K562 (cell line): ENCODE measurements at regions not wholly inside any gene's neighbourhood (a gene's known extent, or its start where the extent isn't known, plus 50 kb on each side); places are given as distances from the start of the nearest gene placed in this dataset.

Source experiments
- ARID2 ChIP-seq: fragments of 450-650 bp; IDR thresholded peaks from 2 replicates; pipeline ENCODE4 v1.6.1; 2017; ENCODE audit warnings: antibody characterized with exemption, mild to moderate bottlenecking
- ARID3B ChIP-seq: fragments of 250-450 bp; sonication (Bioruptor Pico); IDR thresholded peaks from 2 replicates; pipeline ENCODE4 v1.4.0; 2020; ENCODE audit warnings: borderline replicate concordance
- CTCF ChIP-seq, 3 experiments: IDR thresholded peaks in 2 of 3; conservative IDR thresholded peaks in 1 of 3; 2 replicates each; pipeline ENCODE4 v1.5.1; 2011 to 2012; ENCODE audit warnings: low read length in 3 of 3, mild to moderate bottlenecking in 3 of 3, control low read depth in 2 of 3, improper control_type of control experiment in 1 of 3, inconsistent platforms in 1 of 3, low read depth in 1 of 3, mixed read lengths in 1 of 3, moderate library complexity in 1 of 3; ENCODE audit not compliant: insufficient read depth in 2 of 3
- EZH2 ChIP-seq: IDR thresholded peaks from 2 replicates; pipeline ENCODE4 v1.6.1; 2012; ENCODE audit warnings: low read depth, mild to moderate bottlenecking, inconsistent platforms, low read length, borderline replicate concordance
- GMEB1 ChIP-seq: fragments of 250-450 bp; sonication (Bioruptor Pico); IDR thresholded peaks from 2 replicates; pipeline ENCODE4 v1.4.0; 2020; ENCODE audit warnings: mild to moderate bottlenecking
- NCOA4 ChIP-seq: fragments of 450-650 bp; IDR thresholded peaks from 2 replicates; pipeline ENCODE4 v1.6.1; 2018; ENCODE audit warnings: mild to moderate bottlenecking; ENCODE audit not compliant: partially characterized antibody
- POLR2AphosphoS5 ChIP-seq: IDR thresholded peaks from 2 replicates; pipeline ENCODE4 v1.6.1; 2011; ENCODE audit warnings: mild to moderate bottlenecking, low read depth, low read length, moderate library complexity; ENCODE audit not compliant: control insufficient read depth, insufficient read depth
- SETDB1 ChIP-seq: IDR thresholded peaks from one replicate; pipeline ENCODE4 v1.6.1; 2012; ENCODE audit warnings: low read length, control low read depth, inconsistent platforms
- ZNF165 ChIP-seq: fragments of 250-450 bp; sonication (Bioruptor Pico); IDR thresholded peaks from 2 replicates; pipeline ENCODE4 v1.4.0; 2020; ENCODE audit warnings: borderline replicate concordance

- TF ChIP-seq EZH2 (no peak), SETDB1 (no peak), CTCF (IDR thresholded peaks at IDR 0.05 in 2 of 3, conservative IDR thresholded peaks at IDR 0.05 in 1 of 3; ENCODE audit: insufficient read depth in 2 of 3, low read depth in 1 of 3, low read length in 3 of 3) (no peak), NCOA4 (no peak), GMEB1 (CRISPR knock-in tag) (no peak), ARID2 (no peak), ZNF165 (CRISPR knock-in tag) (no peak), POLR2AphosphoS5 (no peak), ARID3B (CRISPR knock-in tag) (no peak)
These were observed 280.1 kb downstream of the PREX1 start for GRCh38 chr20:48547664-48548063.
